Loucy (cell line): ENCODE measurements at regions not wholly inside any gene's neighbourhood (a gene's known extent, or its start where the extent isn't known, plus 50 kb on each side); places are given as distances from the start of the nearest gene placed in this dataset.

ENCODE experiments used
- H2AFZ ChIP-seq: fragments of 200-600 bp; sonication (generic); 2 replicates; pipeline ENCODE4 v1.6.0; 2016; ENCODE audit warnings: antibody characterized with exemption, mild to moderate bottlenecking, low read length, moderate library complexity
- H3F3A ChIP-seq: fragments of 200-600 bp; 2 replicates; pipeline ENCODE4 v1.6.0; 2016; ENCODE audit warnings: antibody characterized with exemption, low read depth, mild to moderate bottlenecking
- H3K27me3 ChIP-seq: fragments of 200-600 bp; sonication (generic); 2 replicates; pipeline ENCODE4 v1.6.1; 2014; ENCODE audit warnings: low read length, mild to moderate bottlenecking; ENCODE audit not compliant: insufficient read depth, poor library complexity, severe bottlenecking
- H3K36me3 ChIP-seq: fragments of 200-600 bp; sonication (generic); 2 replicates; pipeline ENCODE4 v1.6.1; 2016; ENCODE audit warnings: low read length; ENCODE audit not compliant: insufficient read depth
- H3K4me1 ChIP-seq: fragments of 200-600 bp; sonication (generic); 2 replicates; pipeline ENCODE4 v1.5.1; 2014; ENCODE audit warnings: low read length, mild to moderate bottlenecking; ENCODE audit not compliant: insufficient read depth, poor library complexity, severe bottlenecking
- H3K4me2 ChIP-seq: fragments of 200-600 bp; sonication (generic); 2 replicates; pipeline ENCODE4 v1.6.0; 2014; ENCODE audit warnings: antibody characterized with exemption, low read length, low read depth, mild to moderate bottlenecking; ENCODE audit not compliant: poor library complexity, severe bottlenecking
- H3K4me3 ChIP-seq: fragments of 200-600 bp; sonication (generic); 2 replicates; pipeline ENCODE4 v1.5.1; 2014; ENCODE audit warnings: low read length, mild to moderate bottlenecking, mixed read lengths; ENCODE audit not compliant: poor library complexity, severe bottlenecking
- H3K79me2 ChIP-seq: fragments of 200-600 bp; sonication (generic); 2 replicates; pipeline ENCODE4 v1.6.1; 2014; ENCODE audit warnings: low read length; ENCODE audit not compliant: insufficient read depth
- H3K9ac ChIP-seq: fragments of 200-600 bp; sonication (generic); 2 replicates; pipeline ENCODE4 v1.6.0; 2014; ENCODE audit warnings: mild to moderate bottlenecking, low read depth, low read length, moderate library complexity; ENCODE audit not compliant: poor library complexity, severe bottlenecking
- H3K9me2 ChIP-seq: fragments of 200-600 bp; sonication (generic); replicated peaks from 2 replicates; pipeline ENCODE4 v1.6.1; 2016; ENCODE audit warnings: low read depth, low read length, mixed read lengths
- H3K9me3 ChIP-seq: fragments of 200-600 bp; sonication (generic); 2 replicates; pipeline ENCODE4 v1.6.1; 2014; ENCODE audit warnings: mild to moderate bottlenecking, antibody characterized with exemption, low read length, low read depth; ENCODE audit not compliant: insufficient read depth
- H4K20me1 ChIP-seq: fragments of 200-600 bp; sonication (generic); 2 replicates; pipeline ENCODE4 v1.6.0; 2014; ENCODE audit warnings: antibody characterized with exemption, low read length, mild to moderate bottlenecking; ENCODE audit not compliant: insufficient read depth, poor library complexity, severe bottlenecking
- CTCF ChIP-seq: fragments of 200-600 bp; sonication (generic); conservative IDR thresholded peaks from 2 replicates; pipeline ENCODE4 v1.5.1; 2014; ENCODE audit warnings: mild to moderate bottlenecking, antibody characterized with exemption, low read length
- EZH2phosphoT487 ChIP-seq: fragments of 200-600 bp; IDR thresholded peaks from 2 replicates; pipeline ENCODE4 v1.6.1; 2018; ENCODE audit warnings: antibody characterized with exemption, mild to moderate bottlenecking, moderate library complexity, borderline replicate concordance

- H3K36me3 ChIP-seq = no peaks in the 10 kb centered on the region
- H3K9me3 ChIP-seq = 0 out of 2 replicates have a peak, but pooled peaks cover 5% of the 10 kb centered on the region
- H4K20me1 ChIP-seq = no peaks in the 10 kb centered on the region
- H3K4me1 ChIP-seq = no peaks in the 10 kb centered on the region
- no peak overlapping the region for H3K4me2 ChIP-seq
- H3K9ac ChIP-seq = no peak overlapping the region
- H3K79me2 ChIP-seq = no peaks in the 10 kb centered on the region
- H3F3A ChIP-seq = no peaks in the 10 kb centered on the region
- no peaks in the 10 kb centered on the region for H3K9me2 ChIP-seq
- no peak overlapping the region for H3K4me3 ChIP-seq
- H3K27me3 ChIP-seq = peaks cover 4% of the 10 kb centered on the region
- TF ChIP-seq CTCF = no peak
- no peak for TF ChIP-seq EZH2phosphoT487
- no peak overlapping the region for H2AFZ ChIP-seq
These were observed 82.8 kb upstream of the FOXA2 start for GRCh38 chr20:22667198-22667597.

- H3K9ac ChIP-seq = no peak overlapping the region
These were observed 87.8 kb upstream of the FOXA2 start for GRCh38 chr20:22672191-22672590.

GRCh38 chr20:22673467-22673866 lies 89.1 kb upstream of the FOXA2 start:
- H3F3A ChIP-seq = no peaks in the 10 kb centered on the region
- H3K4me3 ChIP-seq = no peak overlapping the region
- no peaks in the 10 kb centered on the region for H3K9me2 ChIP-seq
- H3K9ac ChIP-seq = no peak overlapping the region
- no peaks in the 10 kb centered on the region for H4K20me1 ChIP-seq
- H3K9me3 ChIP-seq = 0 out of 2 replicates have a peak, but pooled peaks cover 5% of the 10 kb centered on the region
- TF ChIP-seq EZH2phosphoT487 = no peak
- H2AFZ ChIP-seq = no peak overlapping the region
- H3K79me2 ChIP-seq = no peaks in the 10 kb centered on the region
- H3K27me3 ChIP-seq = no peaks in the 10 kb centered on the region
- H3K4me1 ChIP-seq = no peaks in the 10 kb centered on the region
- H3K4me2 ChIP-seq = no peak overlapping the region
- H3K36me3 ChIP-seq = no peaks in the 10 kb centered on the region

More at GRCh38 chr20:22672191-22672590, 87.8 kb upstream of the FOXA2 start:
- no peaks in the 10 kb centered on the region for H3K36me3 ChIP-seq
- no peak overlapping the region for H3K4me2 ChIP-seq
- no peak overlapping the region for H3K4me3 ChIP-seq
- H3K9me2 ChIP-seq = no peaks in the 10 kb centered on the region
- TF ChIP-seq EZH2phosphoT487 (no peak), CTCF (no peak)
- no peaks in the 10 kb centered on the region for H3F3A ChIP-seq
- no peaks in the 10 kb centered on the region for H3K4me1 ChIP-seq
- no peaks in the 10 kb centered on the region for H3K79me2 ChIP-seq
- H4K20me1 ChIP-seq = no peaks in the 10 kb centered on the region
- no peak overlapping the region for H2AFZ ChIP-seq
- H3K27me3 ChIP-seq = no peaks in the 10 kb centered on the region
- 0 out of 2 replicates have a peak, but pooled peaks cover 5% of the 10 kb centered on the region for H3K9me3 ChIP-seq

- H3K9ac ChIP-seq = no peak overlapping the region
- H3K4me1 ChIP-seq = no peaks in the 10 kb centered on the region
- no peak for TF ChIP-seq CTCF
- TF ChIP-seq EZH2phosphoT487 = no peak
- H3F3A ChIP-seq = no peaks in the 10 kb centered on the region
- no peaks in the 10 kb centered on the region for H3K36me3 ChIP-seq
- H3K9me2 ChIP-seq = no peaks in the 10 kb centered on the region
- no peaks in the 10 kb centered on the region for H3K27me3 ChIP-seq
- no peak overlapping the region for H3K4me3 ChIP-seq
- H3K4me2 ChIP-seq = no peak overlapping the region
- no peaks in the 10 kb centered on the region for H3K79me2 ChIP-seq
- no peak overlapping the region for H2AFZ ChIP-seq
- no peaks in the 10 kb centered on the region for H4K20me1 ChIP-seq
- 0 out of 2 replicates have a peak, but pooled peaks cover under 1% of the 10 kb centered on the region for H3K9me3 ChIP-seq
These were observed 91.0 kb upstream of the FOXA2 start for GRCh38 chr20:22675341-22675740.
